Thoracic aorta (tissue), 2 donors: ENCODE measurements at regions not wholly inside any gene's neighbourhood (a gene's known extent, or its start where the extent isn't known, plus 50 kb on each side); places are given as distances from the start of the nearest gene placed in this dataset.

Source experiments
- ATAC-seq: fragments of 150-250 bp; one replicate; pipeline ENCODE4 v1.8.0; 2017; ENCODE audit warnings: low read depth; ENCODE audit not compliant: insufficient number of reproducible peaks, low FRiP score
- DNase-seq: peaks from one replicate; pipeline ENCODE4 v3.0.0-alpha.2; 2020; ENCODE audit warnings: low spot score
- H3K27ac ChIP-seq, 2 donors: fragments of 200-600 bp; sonication (generic); 1 replicate in 1 of 2; 2 replicates in 1 of 2; pipeline ENCODE4 v1.5.1; 2016; ENCODE audit warnings: mild to moderate bottlenecking in 2 of 2, moderate library complexity in 2 of 2
- H3K27me3 ChIP-seq: fragments of 200-600 bp; sonication (generic); replicated peaks from 2 replicates; pipeline ENCODE4 v1.6.0; 2016; ENCODE audit warnings: mild to moderate bottlenecking; ENCODE audit not compliant: insufficient read depth
- H3K36me3 ChIP-seq: fragments of 200-600 bp; sonication (generic); one replicate; pipeline ENCODE4 v1.5.1; 2016
- H3K4me1 ChIP-seq, 2 donors: fragments of 200-600 bp; sonication (generic); 1 replicate in 1 of 2; 2 replicates in 1 of 2; pipeline versions ENCODE4 v1.5.1 to v1.6.0; 2016; ENCODE audit warnings: low read depth in 2 of 2, mild to moderate bottlenecking in 1 of 2; ENCODE audit not compliant: control insufficient read depth in 1 of 2
- H3K4me3 ChIP-seq: fragments of 200-600 bp; sonication (generic); 2 replicates; pipeline ENCODE4 v1.5.1; 2016; ENCODE audit warnings: mild to moderate bottlenecking
- H3K9me3 ChIP-seq: fragments of 200-600 bp; sonication (generic); 2 replicates; pipeline ENCODE4 v1.5.1; 2016
- TF ChIP-seq, protein P1 (sequence below): fragments of 200-600 bp; sonication (generic); IDR thresholded peaks from one replicate; pipeline ENCODE4 v1.5.1; 2019; ENCODE audit warnings: antibody characterized with exemption

GRCh38 chr4:132998585-132999230 is 150.4 kb upstream of the PCDH10 start:
- TF ChIP-seq, protein P1, sequence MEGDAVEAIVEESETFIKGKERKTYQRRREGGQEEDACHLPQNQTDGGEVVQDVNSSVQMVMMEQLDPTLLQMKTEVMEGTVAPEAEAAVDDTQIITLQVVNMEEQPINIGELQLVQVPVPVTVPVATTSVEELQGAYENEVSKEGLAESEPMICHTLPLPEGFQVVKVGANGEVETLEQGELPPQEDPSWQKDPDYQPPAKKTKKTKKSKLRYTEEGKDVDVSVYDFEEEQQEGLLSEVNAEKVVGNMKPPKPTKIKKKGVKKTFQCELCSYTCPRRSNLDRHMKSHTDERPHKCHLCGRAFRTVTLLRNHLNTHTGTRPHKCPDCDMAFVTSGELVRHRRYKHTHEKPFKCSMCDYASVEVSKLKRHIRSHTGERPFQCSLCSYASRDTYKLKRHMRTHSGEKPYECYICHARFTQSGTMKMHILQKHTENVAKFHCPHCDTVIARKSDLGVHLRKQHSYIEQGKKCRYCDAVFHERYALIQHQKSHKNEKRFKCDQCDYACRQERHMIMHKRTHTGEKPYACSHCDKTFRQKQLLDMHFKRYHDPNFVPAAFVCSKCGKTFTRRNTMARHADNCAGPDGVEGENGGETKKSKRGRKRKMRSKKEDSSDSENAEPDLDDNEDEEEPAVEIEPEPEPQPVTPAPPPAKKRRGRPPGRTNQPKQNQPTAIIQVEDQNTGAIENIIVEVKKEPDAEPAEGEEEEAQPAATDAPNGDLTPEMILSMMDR = no peak
- no peaks in the 10 kb centered on the region for H3K27me3 ChIP-seq
- H3K9me3 ChIP-seq = no peaks in the 10 kb centered on the region

GRCh38 chr4:133000012-133000411 is 149.1 kb upstream of the PCDH10 start:
- DNase-seq = no peak
- ATAC-seq = no peak
- TF ChIP-seq, protein P1 = no peak
- no peak overlapping the region for H3K27ac ChIP-seq
- no peaks in the 10 kb centered on the region for H3K36me3 ChIP-seq
- no peaks in the 10 kb centered on the region for H3K4me1 ChIP-seq
- H3K27me3 ChIP-seq = no peaks in the 10 kb centered on the region
- H3K4me3 ChIP-seq = no peak overlapping the region
- H3K9me3 ChIP-seq = no peaks in the 10 kb centered on the region

More at GRCh38 chr4:132998585-132999230, 150.4 kb upstream of the PCDH10 start:
- Histone ChIP-seq H3K4me1 (no peaks in the 10 kb centered on the region), H3K27ac (no peak overlapping the region), H3K4me3 (no peak overlapping the region), H3K36me3 (no peaks in the 10 kb centered on the region)
- ATAC-seq (no peak), DNase-seq (no peak)

DNA sequence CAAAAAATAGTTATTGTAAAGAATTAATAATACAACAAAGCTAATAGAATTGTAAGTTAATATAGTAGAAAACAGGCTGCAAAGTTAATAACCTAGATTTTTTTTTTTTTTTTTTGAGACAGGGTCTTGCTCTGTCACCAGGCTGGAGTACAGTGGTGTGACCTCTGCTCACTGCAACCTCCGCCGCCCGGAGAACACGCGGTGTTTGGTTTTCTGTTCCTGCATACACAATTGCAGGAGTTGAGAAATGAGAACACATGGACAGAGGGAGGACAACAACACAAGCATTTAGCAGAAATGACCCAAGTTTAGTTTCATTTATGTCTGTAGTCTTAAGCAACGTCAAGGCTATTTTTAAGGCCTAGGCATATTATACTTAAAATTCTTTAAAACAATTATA is 145.9 kb upstream of the PCDH10 start:
- ATAC-seq = no peak
- no peaks in the 10 kb centered on the region for H3K36me3 ChIP-seq
- H3K9me3 ChIP-seq = no peaks in the 10 kb centered on the region
- no peak for DNase-seq
- no peaks in the 10 kb centered on the region for H3K4me1 ChIP-seq
- no peak overlapping the region for H3K4me3 ChIP-seq
- H3K27ac ChIP-seq = no peak overlapping the region
- H3K27me3 ChIP-seq = no peaks in the 10 kb centered on the region
- TF ChIP-seq, protein P1 = no peak

DNA sequence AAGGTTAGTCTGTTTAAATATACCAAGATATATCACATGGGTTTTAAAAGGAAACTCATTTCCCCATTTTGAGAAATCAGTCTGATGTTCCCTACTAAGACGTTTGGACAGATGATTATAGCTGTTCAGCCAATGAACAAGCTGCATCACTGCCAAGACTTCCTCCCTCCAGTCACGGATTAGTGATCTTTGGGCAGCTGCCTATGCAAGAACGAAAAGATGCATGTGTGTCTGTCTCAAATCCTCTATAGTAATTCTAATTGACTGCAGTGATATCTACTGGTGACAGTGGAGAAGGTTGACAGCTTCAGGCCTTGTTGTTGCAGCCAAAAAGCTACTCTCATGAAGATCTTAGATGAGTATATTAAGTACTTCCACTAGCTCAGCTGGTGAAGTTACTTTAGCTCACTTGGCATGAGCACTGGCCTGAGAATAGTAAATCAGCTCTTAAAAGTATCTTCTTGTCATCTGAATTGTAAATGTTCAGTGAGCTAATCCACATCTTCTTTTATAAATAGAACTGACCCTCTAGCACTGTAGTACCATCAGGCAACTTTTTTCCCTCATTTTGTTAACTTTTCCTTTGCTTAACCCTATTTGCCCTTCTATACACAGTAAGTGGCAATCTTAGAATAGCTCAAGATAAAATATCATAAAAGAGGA is 134.5 kb upstream of the PCDH10 start:
- H3K9me3 ChIP-seq = no peaks in the 10 kb centered on the region
- no peak for ATAC-seq
- H3K27ac ChIP-seq = no peak overlapping the region
- no peaks in the 10 kb centered on the region for H3K27me3 ChIP-seq
- TF ChIP-seq, protein P1 = no peak
- H3K36me3 ChIP-seq = no peaks in the 10 kb centered on the region
- H3K4me1 ChIP-seq = no peaks in the 10 kb centered on the region
- DNase-seq = no peak
- H3K4me3 ChIP-seq = no peak overlapping the region

DNA sequence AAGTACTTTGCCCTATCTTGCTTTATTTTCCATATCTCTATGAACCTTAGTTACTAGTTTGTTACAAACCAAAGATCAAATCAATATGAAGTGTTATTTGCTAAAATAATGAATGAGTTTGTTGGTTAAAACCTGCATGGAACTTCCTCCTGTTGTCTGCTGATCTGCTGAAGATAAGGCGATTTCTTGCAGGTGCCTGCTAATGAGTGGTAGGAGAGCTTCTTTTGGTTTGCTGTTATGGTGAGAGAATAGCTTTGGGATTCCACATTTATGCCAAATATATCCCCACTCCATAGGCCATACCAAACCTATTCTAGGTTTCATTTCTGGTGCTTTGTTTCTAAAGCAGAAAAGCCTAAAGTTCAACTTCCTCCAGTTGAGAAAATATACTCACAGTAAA is 103.8 kb upstream of the PCDH10 start:
- no peaks in the 10 kb centered on the region for H3K4me1 ChIP-seq
- no peak for DNase-seq
- H3K36me3 ChIP-seq = no peaks in the 10 kb centered on the region
- H3K27ac ChIP-seq = no peak overlapping the region
- no peaks in the 10 kb centered on the region for H3K27me3 ChIP-seq
- TF ChIP-seq, protein P1 = no peak
- no peaks in the 10 kb centered on the region for H3K9me3 ChIP-seq
- H3K4me3 ChIP-seq = no peak overlapping the region
- no peak for ATAC-seq
